ENCODE measurements at regions not wholly inside any gene's neighbourhood (a gene's known extent, or its start where the extent isn't known, plus 50 kb on each side); places are given as distances from the start of the nearest gene placed in this dataset.

- no peak for TF ChIP-seq POLR2A (IDR thresholded peaks at IDR 0.05; ENCODE audit: low read depth, low read length)
- FAIRE-seq (no peak), DNase-seq (ENCODE audit: insufficient read length, low spot score) (no peak)
Observed at GRCh38 chr4:82181789-82182188, 192.0 kb downstream of the HNRNPD start.

- DNase-seq (ENCODE audit: insufficient read length, low spot score) = no peak
- TF ChIP-seq POLR2A (IDR thresholded peaks at IDR 0.05; ENCODE audit: low read depth, low read length) = no peak
- no peak for FAIRE-seq
Observed at GRCh38 chr4:82172186-82172585, 201.6 kb downstream of the HNRNPD start.

- no peak for TF ChIP-seq POLR2A (IDR thresholded peaks at IDR 0.05; ENCODE audit: low read depth, low read length)
- FAIRE-seq (no peak), DNase-seq (ENCODE audit: insufficient read length, low spot score) (no peak)
Observed at GRCh38 chr4:82171531-82172155, 202.1 kb downstream of the HNRNPD start.

GRCh38 chr4:82149750-82150149 lies 224.0 kb downstream of the HNRNPD start:
- DNase-seq (ENCODE audit: insufficient read length, low spot score) = no peak
- no peak for FAIRE-seq
- no peak for TF ChIP-seq POLR2A (IDR thresholded peaks at IDR 0.05; ENCODE audit: low read depth, low read length)

- no peak for FAIRE-seq
- no peak for TF ChIP-seq POLR2A (IDR thresholded peaks at IDR 0.05; ENCODE audit: low read depth, low read length)
- DNase-seq (ENCODE audit: insufficient read length, low spot score) = no peak
Observed at GRCh38 chr4:82145850-82146249, 227.9 kb downstream of the HNRNPD start.

- FAIRE-seq = no peak
- no peak for DNase-seq (ENCODE audit: insufficient read length, low spot score)
Observed at GRCh38 chr4:82140422-82140821, 233.4 kb downstream of the HNRNPD start.

GRCh38 chr4:82139287-82139686 lies 234.5 kb downstream of the HNRNPD start:
- no peak for FAIRE-seq
- no peak for DNase-seq (ENCODE audit: insufficient read length, low spot score)
- TF ChIP-seq POLR2A (IDR thresholded peaks at IDR 0.05; ENCODE audit: low read depth, low read length) = no peak

More at GRCh38 chr4:82140422-82140821, 233.4 kb downstream of the HNRNPD start:
- TF ChIP-seq POLR2A (IDR thresholded peaks at IDR 0.05; ENCODE audit: low read depth, low read length) = no peak

- FAIRE-seq (no peak), DNase-seq (ENCODE audit: insufficient read length, low spot score) (no peak)
- no peak for TF ChIP-seq POLR2A (IDR thresholded peaks at IDR 0.05; ENCODE audit: low read depth, low read length)
Observed at GRCh38 chr4:82138374-82138773, 235.4 kb downstream of the HNRNPD start.

- no peak for TF ChIP-seq POLR2A (IDR thresholded peaks at IDR 0.05; ENCODE audit: low read depth, low read length)
- FAIRE-seq (no peak), DNase-seq (ENCODE audit: insufficient read length, low spot score) (no peak)
Observed at GRCh38 chr4:82136161-82136801, 237.5 kb downstream of the HNRNPD start.

- no peak for TF ChIP-seq POLR2A (IDR thresholded peaks at IDR 0.05; ENCODE audit: low read depth, low read length)
- DNase-seq (ENCODE audit: insufficient read length, low spot score) = no peak
Observed at GRCh38 chr4:82128355-82128754, 245.4 kb downstream of the HNRNPD start.

GRCh38 chr4:82126512-82127040 lies 247.2 kb downstream of the HNRNPD start:
- no peak for TF ChIP-seq POLR2A (IDR thresholded peaks at IDR 0.05; ENCODE audit: low read depth, low read length)
- DNase-seq (ENCODE audit: insufficient read length, low spot score) (no peak), FAIRE-seq (no peak)

More at GRCh38 chr4:82128355-82128754, 245.4 kb downstream of the HNRNPD start:
- no peak for FAIRE-seq

GRCh38 chr4:82125787-82126297 lies 247.9 kb downstream of the HNRNPD start:
- DNase-seq (ENCODE audit: insufficient read length, low spot score) = no peak
- no peak for TF ChIP-seq POLR2A (IDR thresholded peaks at IDR 0.05; ENCODE audit: low read depth, low read length)
- no peak for FAIRE-seq

- no peak for TF ChIP-seq POLR2A (IDR thresholded peaks at IDR 0.05; ENCODE audit: low read depth, low read length)
- DNase-seq (ENCODE audit: insufficient read length, low spot score) = no peak
- FAIRE-seq = no peak
Observed at GRCh38 chr4:82124932-82125786, 248.6 kb downstream of the HNRNPD start.

- no peak for TF ChIP-seq POLR2A (IDR thresholded peaks at IDR 0.05; ENCODE audit: low read depth, low read length)
- DNase-seq (ENCODE audit: insufficient read length, low spot score) (no peak), FAIRE-seq (no peak)
Observed at GRCh38 chr4:82124365-82124764, 249.4 kb downstream of the HNRNPD start.

Measured in H54 (cell line).